HG02678 (cell line): ENCODE measurements at regions not wholly inside any gene's neighbourhood (a gene's known extent, or its start where the extent isn't known, plus 50 kb on each side); places are given as distances from the start of the nearest gene placed in this dataset.
"Not testable (repeated sequence)": the region's sequence is repeated elsewhere in the genome, so short reads cannot be mapped to it uniquely, and the experiment has no call there.

Experiments
- ATAC-seq: cut with Tn5 transposase; IDR thresholded peaks from one replicate; pipeline ENCODE4 v1.9.1; 2021; ENCODE audit warnings: mild to moderate bottlenecking, moderate library complexity; ENCODE audit not compliant: unreplicated experiment

- ATAC-seq = no peak
Measured at GRCh38 chr3:125645616-125646015, 50.3 kb upstream of the OSBPL11 start.

- ATAC-seq = no peak
Measured at GRCh38 chr3:125646581-125646980, 51.3 kb upstream of the OSBPL11 start.

GRCh38 chr3:125647318-125648014 is 52.2 kb upstream of the OSBPL11 start:
- ATAC-seq = no peak

GRCh38 chr3:125651244-125651643 is 55.9 kb upstream of the OSBPL11 start:
- no peak for ATAC-seq

GRCh38 chr3:125652349-125652748 is 57.1 kb upstream of the OSBPL11 start:
- no peak for ATAC-seq

- no peak for ATAC-seq
Measured at GRCh38 chr3:125654526-125654925, 59.2 kb upstream of the OSBPL11 start.

- ATAC-seq = no peak
Measured at GRCh38 chr3:125662675-125663074, 67.4 kb upstream of the OSBPL11 start.

- ATAC-seq = no peak
Measured at GRCh38 chr3:125670352-125670751, 75.1 kb upstream of the OSBPL11 start.

- ATAC-seq = no peak
Measured at GRCh38 chr3:125670945-125671344, 75.6 kb upstream of the OSBPL11 start.

- ATAC-seq = no peak
Measured at GRCh38 chr3:125671461-125672243, 76.4 kb upstream of the OSBPL11 start.

- ATAC-seq = no peak
Measured at GRCh38 chr3:125675791-125676190, 80.5 kb upstream of the OSBPL11 start.

GRCh38 chr3:125679258-125679657 is 84.0 kb upstream of the OSBPL11 start:
- ATAC-seq = no peak

GRCh38 chr3:125681146-125681545 is 85.8 kb upstream of the OSBPL11 start:
- ATAC-seq = no peak

- not testable (repeated sequence) for ATAC-seq
Measured at GRCh38 chr3:125681906-125682305, 86.6 kb upstream of the OSBPL11 start.

GRCh38 chr3:125682610-125683009 is 87.3 kb upstream of the OSBPL11 start:
- not testable (repeated sequence) for ATAC-seq

- no peak for ATAC-seq
Measured at GRCh38 chr3:125683067-125683829, 88.0 kb upstream of the OSBPL11 start.

- no peak for ATAC-seq
Measured at GRCh38 chr3:125684199-125684598, 88.9 kb upstream of the OSBPL11 start.

GRCh38 chr3:125685741-125686140 is 90.4 kb upstream of the OSBPL11 start:
- not testable (repeated sequence) for ATAC-seq

- no peak for ATAC-seq
Measured at GRCh38 chr3:125692361-125692760, 97.1 kb upstream of the OSBPL11 start.

GRCh38 chr3:125693887-125694286 is 98.6 kb upstream of the OSBPL11 start:
- ATAC-seq = no peak

- ATAC-seq = no peak
Measured at GRCh38 chr3:125694761-125695294, 99.5 kb upstream of the OSBPL11 start.
